Lung (tissue), 11 donors: ENCODE measurements at regions not wholly inside any gene's neighbourhood (a gene's known extent, or its start where the extent isn't known, plus 50 kb on each side); places are given as distances from the start of the nearest gene placed in this dataset.

Experiments
- ATAC-seq: fragments of 200-7000 bp; cut with Tn5 transposase; one replicate; pipeline ENCODE4 v1.9.1; 2020; ENCODE audit warnings: moderate number of reproducible peaks; ENCODE audit not compliant: insufficient read depth, low FRiP score
- DNase-seq, 3 donors: peaks; one replicate each; pipeline ENCODE4 v3.0.0-alpha.2; 2013 to 2017
- H3K27ac ChIP-seq, 2 donors: one replicate each; pipeline ENCODE4 v1.5.1; 2013; ENCODE audit warnings: mild to moderate bottlenecking in 2 of 2, moderate library complexity in 2 of 2, control low read depth in 1 of 2, inconsistent platforms in 1 of 2, low read depth in 1 of 2, low read length in 1 of 2
- H3K27me3 ChIP-seq, 3 donors: one replicate each; pipeline ENCODE4 v1.5.1; 2013; ENCODE audit warnings: low read length in 2 of 3; ENCODE audit not compliant: control insufficient read depth in 3 of 3, insufficient read depth in 3 of 3
- H3K36me3 ChIP-seq, 4 donors: one replicate each; pipeline ENCODE4 v1.5.1; 2013; ENCODE audit warnings: low read length in 4 of 4, mild to moderate bottlenecking in 1 of 4, moderate library complexity in 1 of 4; ENCODE audit not compliant: control insufficient read depth in 4 of 4, insufficient read depth in 4 of 4
- H3K4me1 ChIP-seq, 5 donors: one replicate each; pipeline ENCODE4 v1.5.1; 2013; ENCODE audit warnings: low read length in 5 of 5, mild to moderate bottlenecking in 2 of 5, moderate library complexity in 1 of 5; ENCODE audit not compliant: control insufficient read depth in 5 of 5, insufficient read depth in 5 of 5
- H3K4me3 ChIP-seq: one replicate; pipeline ENCODE4 v1.5.1; 2013; ENCODE audit warnings: mild to moderate bottlenecking, control low read depth, moderate library complexity
- H3K9ac ChIP-seq, 2 donors: one replicate each; pipeline ENCODE4 v1.5.1; 2013; ENCODE audit warnings: low read length in 2 of 2, control low read depth in 1 of 2; ENCODE audit not compliant: insufficient read depth in 1 of 2
- H3K9me3 ChIP-seq, 4 donors: one replicate each; pipeline ENCODE4 v1.5.1; 2013; ENCODE audit warnings: low read length in 3 of 4, mild to moderate bottlenecking in 1 of 4, moderate library complexity in 1 of 4; ENCODE audit not compliant: control insufficient read depth in 4 of 4, insufficient read depth in 3 of 4
- WGBS, 2 donors: extraction: QIAGEN DNeasy Blood & Tissue Kit; methylation state at CpG; one replicate each; pipeline ENCODE4 v1.1.7; 2013; 5-methylcytosine and 5-hydroxymethylcytosine counted together
- TF ChIP-seq, protein P1 (sequence below): IDR thresholded peaks from 2 replicates; pipeline ENCODE4 v1.5.1; 2012; ENCODE audit warnings: mild to moderate bottlenecking; ENCODE audit errors: control extremely low read depth, extremely low read depth
- donor health status: control.
- donor health status: control.
- donor health status: Bipolar disorder and iron deficiency.
- donor health status: healthy.
- donor health status: DM: yes; HTN: yes; CAD: no.

GRCh38 chr11:27186580-27186979, 146.0 kb downstream of the BBOX1 start:
- Histone ChIP-seq H3K27ac (no peak overlapping the region), H3K9ac (no peak overlapping the region), H3K27me3 (peaks cover 0 to 45% (median 0%) of the 10 kb centered on the region in 3 donors), H3K36me3 (no peaks in the 10 kb centered on the region), H3K4me1 (no peaks in the 10 kb centered on the region), H3K4me3 (no peak overlapping the region), H3K9me3 (no peaks in the 10 kb centered on the region)
- DNase-seq = no peak
- TF ChIP-seq, protein P1, sequence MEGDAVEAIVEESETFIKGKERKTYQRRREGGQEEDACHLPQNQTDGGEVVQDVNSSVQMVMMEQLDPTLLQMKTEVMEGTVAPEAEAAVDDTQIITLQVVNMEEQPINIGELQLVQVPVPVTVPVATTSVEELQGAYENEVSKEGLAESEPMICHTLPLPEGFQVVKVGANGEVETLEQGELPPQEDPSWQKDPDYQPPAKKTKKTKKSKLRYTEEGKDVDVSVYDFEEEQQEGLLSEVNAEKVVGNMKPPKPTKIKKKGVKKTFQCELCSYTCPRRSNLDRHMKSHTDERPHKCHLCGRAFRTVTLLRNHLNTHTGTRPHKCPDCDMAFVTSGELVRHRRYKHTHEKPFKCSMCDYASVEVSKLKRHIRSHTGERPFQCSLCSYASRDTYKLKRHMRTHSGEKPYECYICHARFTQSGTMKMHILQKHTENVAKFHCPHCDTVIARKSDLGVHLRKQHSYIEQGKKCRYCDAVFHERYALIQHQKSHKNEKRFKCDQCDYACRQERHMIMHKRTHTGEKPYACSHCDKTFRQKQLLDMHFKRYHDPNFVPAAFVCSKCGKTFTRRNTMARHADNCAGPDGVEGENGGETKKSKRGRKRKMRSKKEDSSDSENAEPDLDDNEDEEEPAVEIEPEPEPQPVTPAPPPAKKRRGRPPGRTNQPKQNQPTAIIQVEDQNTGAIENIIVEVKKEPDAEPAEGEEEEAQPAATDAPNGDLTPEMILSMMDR = no peak
- no peak for ATAC-seq

GRCh38 chr11:27184458-27185312, 144.1 kb downstream of the BBOX1 start:
- Histone ChIP-seq H3K4me1 (no peaks in the 10 kb centered on the region), H3K27ac (no peak overlapping the region), H3K9ac (no peak overlapping the region), H3K27me3 (peaks cover 0 to 35% (median 2%) of the 10 kb centered on the region in 3 donors), H3K36me3 (no peaks in the 10 kb centered on the region), H3K4me3 (no peak overlapping the region), H3K9me3 (no peaks in the 10 kb centered on the region)
- no peak for DNase-seq
- TF ChIP-seq, protein P1 = no peak
- ATAC-seq = no peak
- WGBS, 2 donors = 71 to 73% methylated on average over 6 of the region's 6 CpGs

GRCh38 chr11:27183672-27184457, 143.2 kb downstream of the BBOX1 start:
- peaks cover 0 to 39% (median 2%) of the 10 kb centered on the region in 3 donors for H3K27me3 ChIP-seq
- TF ChIP-seq, protein P1 = peak; percentile 68
- H3K4me3 ChIP-seq = no peak overlapping the region
- H3K9me3 ChIP-seq = no peaks in the 10 kb centered on the region
- 33 to 34% methylated on average over 6 of the region's 6 CpGs for WGBS, 2 donors
- DNase-seq (peak; percentile 63 to 87 (median 84)), ATAC-seq (no peak)
- H3K4me1 ChIP-seq = peaks cover 0 to 5% (median 0%) of the 10 kb centered on the region in 5 donors
- H3K27ac ChIP-seq = no peak overlapping the region
- H3K9ac ChIP-seq = no peak overlapping the region
- no peaks in the 10 kb centered on the region for H3K36me3 ChIP-seq
